ENCODE measurements at regions not wholly inside any gene's neighbourhood (a gene's known extent, or its start where the extent isn't known, plus 50 kb on each side); places are given as distances from the start of the nearest gene placed in this dataset.

GRCh38 chr1:22236166-22236565 lies 93.3 kb upstream of the WNT4 start:
- TF ChIP-seq POLR2A (IDR thresholded peaks at IDR 0.05) (no peak), POLR2AphosphoS5 (IDR thresholded peaks at IDR 0.05) (no peak)
- TF ChIP-seq, protein P1, sequence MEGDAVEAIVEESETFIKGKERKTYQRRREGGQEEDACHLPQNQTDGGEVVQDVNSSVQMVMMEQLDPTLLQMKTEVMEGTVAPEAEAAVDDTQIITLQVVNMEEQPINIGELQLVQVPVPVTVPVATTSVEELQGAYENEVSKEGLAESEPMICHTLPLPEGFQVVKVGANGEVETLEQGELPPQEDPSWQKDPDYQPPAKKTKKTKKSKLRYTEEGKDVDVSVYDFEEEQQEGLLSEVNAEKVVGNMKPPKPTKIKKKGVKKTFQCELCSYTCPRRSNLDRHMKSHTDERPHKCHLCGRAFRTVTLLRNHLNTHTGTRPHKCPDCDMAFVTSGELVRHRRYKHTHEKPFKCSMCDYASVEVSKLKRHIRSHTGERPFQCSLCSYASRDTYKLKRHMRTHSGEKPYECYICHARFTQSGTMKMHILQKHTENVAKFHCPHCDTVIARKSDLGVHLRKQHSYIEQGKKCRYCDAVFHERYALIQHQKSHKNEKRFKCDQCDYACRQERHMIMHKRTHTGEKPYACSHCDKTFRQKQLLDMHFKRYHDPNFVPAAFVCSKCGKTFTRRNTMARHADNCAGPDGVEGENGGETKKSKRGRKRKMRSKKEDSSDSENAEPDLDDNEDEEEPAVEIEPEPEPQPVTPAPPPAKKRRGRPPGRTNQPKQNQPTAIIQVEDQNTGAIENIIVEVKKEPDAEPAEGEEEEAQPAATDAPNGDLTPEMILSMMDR (IDR thresholded peaks at IDR 0.05), result no peak
